Cardiac muscle cell (in vitro differentiated cells and primary cell): ENCODE measurements at regions not wholly inside any gene's neighbourhood (a gene's known extent, or its start where the extent isn't known, plus 50 kb on each side); places are given as distances from the start of the nearest gene placed in this dataset.

Experiments
- DNase-seq, 2 donors: peaks; one replicate each; pipeline versions ENCODE4 v3.0.0 to v3.0.0-alpha.2; 2010 to 2017; ENCODE audit warnings: low read depth in 1 of 2, low spot score in 1 of 2
- H3K27ac ChIP-seq: fragments of 200-600 bp; sonication (generic); 2 replicates; pipeline ENCODE4 v1.5.1; 2016
- H3K27me3 ChIP-seq: fragments of 200-600 bp; sonication (generic); 2 replicates; pipeline ENCODE4 v1.6.0; 2016; ENCODE audit warnings: control low read depth
- H3K36me3 ChIP-seq: fragments of 200-600 bp; sonication (generic); 2 replicates; pipeline ENCODE4 v1.5.1; 2016; ENCODE audit warnings: control low read depth
- H3K4me1 ChIP-seq: fragments of 200-600 bp; sonication (generic); 2 replicates; pipeline ENCODE4 v1.8.1; 2017; ENCODE audit warnings: low read depth, mild to moderate bottlenecking, mixed run types
- H3K4me3 ChIP-seq: fragments of 200-600 bp; sonication (generic); 2 replicates; pipeline ENCODE4 v1.5.1; 2016; ENCODE audit warnings: mild to moderate bottlenecking
- H3K9me3 ChIP-seq: fragments of 200-600 bp; sonication (generic); 2 replicates; pipeline ENCODE4 v1.5.1; 2017; ENCODE audit warnings: low read depth, mild to moderate bottlenecking, control low read depth
- CTCF ChIP-seq: IDR thresholded peaks from 2 replicates; pipeline ENCODE4 v1.5.1; 2012; ENCODE audit warnings: low read depth, mild to moderate bottlenecking, low read length

- TF ChIP-seq CTCF, result no peak
- peaks cover 7% of the 10 kb centered on the region for H3K4me1 ChIP-seq
- H3K36me3 ChIP-seq, result no peaks in the 10 kb centered on the region
- H3K4me3 ChIP-seq, result no peak overlapping the region
- no peak for DNase-seq
- no peaks in the 10 kb centered on the region for H3K9me3 ChIP-seq
- H3K27me3 ChIP-seq, result no peaks in the 10 kb centered on the region
- no peak overlapping the region for H3K27ac ChIP-seq
These were observed 71.3 kb downstream of the SCG2 start for GRCh38 chr2:223530811-223531210.

DNA sequence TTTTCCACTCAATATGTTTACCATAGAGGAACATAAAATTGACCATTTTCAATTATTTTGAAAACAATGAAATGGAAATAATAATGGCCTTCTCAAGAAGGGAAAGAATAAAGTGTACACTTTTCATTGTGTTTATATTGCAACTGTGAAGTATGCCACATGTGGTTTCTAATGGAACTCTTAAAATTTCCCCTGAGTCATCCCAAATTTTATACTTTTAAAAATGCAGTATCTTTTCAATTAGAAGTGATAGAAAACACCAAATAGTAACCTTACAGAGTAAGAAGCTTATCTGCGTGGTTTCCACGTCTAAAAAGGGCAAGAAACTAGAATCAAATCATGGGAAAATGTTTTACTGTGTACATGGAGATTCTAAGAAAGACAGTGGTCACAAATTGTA is 70.0 kb downstream of the SCG2 start:
- Histone ChIP-seq H3K4me1 (peaks cover 12% of the 10 kb centered on the region), H3K4me3 (no peak overlapping the region), H3K36me3 (no peaks in the 10 kb centered on the region), H3K9me3 (no peaks in the 10 kb centered on the region), H3K27me3 (no peaks in the 10 kb centered on the region), H3K27ac (no peak overlapping the region)
- TF ChIP-seq CTCF, result no peak
- no peak for DNase-seq

DNA sequence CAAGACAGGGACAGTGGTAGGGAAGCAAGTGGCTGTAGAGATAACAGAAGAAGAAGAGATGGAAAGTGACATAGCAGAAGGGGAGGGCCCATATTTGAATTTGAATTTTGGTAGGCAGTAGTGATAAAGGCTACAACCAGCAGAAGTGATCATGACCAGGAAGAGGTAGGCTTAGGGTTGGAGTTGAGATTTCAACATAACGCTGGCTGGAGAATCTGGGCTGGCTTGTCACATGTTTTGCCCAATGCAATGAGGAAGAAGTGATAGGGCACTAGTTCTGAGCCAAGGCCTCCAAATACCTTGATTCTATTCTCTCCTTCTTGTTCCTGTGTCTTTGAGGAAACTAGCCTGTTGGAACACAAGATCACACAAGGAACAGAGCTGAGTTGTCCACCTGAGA is 69.4 kb downstream of the SCG2 start:
- no peaks in the 10 kb centered on the region for H3K36me3 ChIP-seq
- no peaks in the 10 kb centered on the region for H3K9me3 ChIP-seq
- TF ChIP-seq CTCF, result no peak
- no peak for DNase-seq
- H3K4me3 ChIP-seq, result no peak overlapping the region
- H3K27me3 ChIP-seq, result no peaks in the 10 kb centered on the region
- peaks cover 17% of the 10 kb centered on the region for H3K4me1 ChIP-seq
- H3K27ac ChIP-seq, result no peak overlapping the region

GRCh38 chr2:223536546-223536945 is 65.6 kb downstream of the SCG2 start:
- Histone ChIP-seq H3K27ac (peak overlapping the region; percentile 34), H3K36me3 (no peaks in the 10 kb centered on the region), H3K27me3 (no peaks in the 10 kb centered on the region), H3K4me1 (peaks cover 36% of the 10 kb centered on the region), H3K9me3 (no peaks in the 10 kb centered on the region), H3K4me3 (no peak overlapping the region)
- no peak for TF ChIP-seq CTCF
- DNase-seq, result no peak

DNA sequence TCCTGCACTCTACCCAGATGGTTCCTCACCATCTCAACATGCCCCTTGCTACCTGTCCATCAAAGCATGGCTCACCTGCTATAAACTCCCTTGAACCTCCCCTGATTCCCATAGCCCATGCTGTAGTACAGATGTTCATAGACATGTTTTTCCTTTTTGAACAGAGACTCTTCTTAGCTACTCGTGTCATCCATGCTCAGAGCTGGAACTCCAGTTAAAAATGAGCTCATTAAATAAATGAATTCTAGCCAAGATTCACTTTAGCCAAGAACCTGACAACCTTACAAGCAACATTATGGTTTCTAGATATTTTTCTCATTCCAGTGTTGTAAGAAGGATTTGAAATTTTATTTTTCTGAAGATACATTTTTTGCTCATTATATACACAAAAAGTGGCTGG is 65.0 kb downstream of the SCG2 start:
- H3K4me3 ChIP-seq, result no peak overlapping the region
- no peaks in the 10 kb centered on the region for H3K36me3 ChIP-seq
- peaks cover 36% of the 10 kb centered on the region for H3K4me1 ChIP-seq
- DNase-seq, result no peak
- H3K9me3 ChIP-seq, result no peaks in the 10 kb centered on the region
- H3K27me3 ChIP-seq, result no peaks in the 10 kb centered on the region
- no peak for TF ChIP-seq CTCF
- H3K27ac ChIP-seq, result peak overlapping the region; percentile 34
